B cell (primary cell): ENCODE measurements at regions not wholly inside any gene's neighbourhood (a gene's known extent, or its start where the extent isn't known, plus 50 kb on each side); places are given as distances from the start of the nearest gene placed in this dataset.

ENCODE experiments used
- CTCF ChIP-seq: fragments of 200-600 bp; IDR thresholded peaks from one replicate; pipeline ENCODE4 v1.8.0; 2022; ENCODE audit warnings: antibody characterized with exemption, mild to moderate bottlenecking
- EZH2 ChIP-seq: IDR thresholded peaks from 2 replicates; pipeline ENCODE4 v1.6.1; 2012; ENCODE audit warnings: borderline replicate concordance, low read depth, mild to moderate bottlenecking, moderate library complexity, low read length; ENCODE audit not compliant: insufficient read depth, poor library complexity, severe bottlenecking

- TF ChIP-seq CTCF (no peak), EZH2 (no peak)
Observed at GRCh38 chr5:115024922-115025321, 144.8 kb downstream of the TRIM36 start.
